Stimulated activated naive CD4-positive, alpha-beta T cell treated with Interleukin-2 at 50 U/mL for 16 hours (primary cell): ENCODE measurements at regions not wholly inside any gene's neighbourhood (a gene's known extent, or its start where the extent isn't known, plus 50 kb on each side); places are given as distances from the start of the nearest gene placed in this dataset.

Experiments
- DNase-seq: peaks from one replicate; lab custom pipeline; 2025; lab: John Stamatoyannopoulos, UW

DNA sequence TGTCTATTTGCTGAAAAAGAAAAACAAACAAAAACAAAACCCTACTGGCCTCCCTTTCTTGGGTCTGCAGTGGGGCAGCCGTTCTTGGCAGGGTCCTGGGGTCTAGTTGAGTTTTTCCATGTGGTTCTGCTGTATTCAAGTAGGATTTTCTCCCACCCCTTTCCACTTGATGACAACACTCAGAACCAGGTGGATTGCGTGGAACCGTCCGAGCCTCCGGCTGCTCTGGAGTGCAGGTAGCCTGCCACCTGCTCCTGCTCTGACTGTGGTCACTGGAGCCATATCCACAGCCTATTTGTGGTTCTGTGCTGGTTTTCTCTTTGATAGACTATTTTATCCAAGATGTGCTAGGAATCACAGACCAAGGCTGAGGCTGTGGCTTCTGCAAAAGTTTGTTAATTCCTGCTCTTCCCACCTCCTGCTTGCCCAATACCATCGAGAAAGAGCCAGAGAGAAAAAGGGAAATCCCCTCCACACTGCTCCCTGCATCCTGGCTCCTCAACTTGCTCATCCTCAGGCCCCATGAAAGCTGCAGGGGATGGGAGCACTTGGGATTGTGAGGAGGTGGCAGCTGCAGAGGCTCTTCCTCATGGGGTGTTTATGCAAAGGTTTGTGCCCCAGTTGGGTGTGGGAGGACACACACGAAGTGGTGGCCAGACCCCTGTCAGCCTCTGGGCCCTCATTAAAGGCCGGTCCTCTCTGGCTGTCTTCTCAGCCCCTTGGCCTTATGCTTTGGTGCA lies 377.8 kb upstream of the TNRC6C start:
- DNase-seq = no peak

GRCh38 chr17:77581480-77581879 lies 377.0 kb upstream of the TNRC6C start:
- no peak for DNase-seq

DNA sequence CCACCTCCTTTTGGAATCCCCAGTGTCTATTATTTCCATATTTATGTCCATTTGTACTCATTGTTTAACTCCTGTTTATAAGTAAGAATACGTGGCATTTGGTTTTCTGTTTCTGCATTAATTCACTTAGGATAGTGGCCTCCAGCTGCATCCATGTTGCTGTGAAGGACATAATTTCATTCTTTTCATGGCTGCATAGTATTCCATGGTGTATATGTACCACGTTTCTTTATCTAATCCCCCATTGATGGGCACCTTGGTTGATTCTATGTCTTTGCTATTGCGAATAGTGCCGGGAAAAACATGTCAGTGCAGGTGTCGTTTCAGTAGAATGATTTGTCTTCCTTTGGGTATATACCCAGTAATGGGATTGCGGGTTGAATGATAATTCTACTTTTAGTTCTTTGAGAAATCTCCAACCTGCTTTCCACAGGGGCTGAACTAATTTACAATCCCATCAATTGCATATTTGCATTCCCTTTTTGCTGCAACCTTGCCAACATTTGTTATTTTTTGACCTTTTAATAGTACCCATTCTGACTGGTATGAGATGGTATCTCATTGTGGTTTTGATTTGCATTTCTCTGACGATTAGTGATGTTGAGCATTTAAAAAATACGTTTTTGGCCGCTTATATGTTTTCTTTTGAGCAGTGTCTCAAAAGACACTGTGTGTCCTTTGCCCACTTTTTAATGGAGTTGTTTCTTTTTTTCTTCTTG lies 373.2 kb upstream of the TNRC6C start:
- no peak for DNase-seq

- no peak for DNase-seq
Measured at GRCh38 chr17:77590951-77591735, 367.4 kb upstream of the TNRC6C start.

DNA sequence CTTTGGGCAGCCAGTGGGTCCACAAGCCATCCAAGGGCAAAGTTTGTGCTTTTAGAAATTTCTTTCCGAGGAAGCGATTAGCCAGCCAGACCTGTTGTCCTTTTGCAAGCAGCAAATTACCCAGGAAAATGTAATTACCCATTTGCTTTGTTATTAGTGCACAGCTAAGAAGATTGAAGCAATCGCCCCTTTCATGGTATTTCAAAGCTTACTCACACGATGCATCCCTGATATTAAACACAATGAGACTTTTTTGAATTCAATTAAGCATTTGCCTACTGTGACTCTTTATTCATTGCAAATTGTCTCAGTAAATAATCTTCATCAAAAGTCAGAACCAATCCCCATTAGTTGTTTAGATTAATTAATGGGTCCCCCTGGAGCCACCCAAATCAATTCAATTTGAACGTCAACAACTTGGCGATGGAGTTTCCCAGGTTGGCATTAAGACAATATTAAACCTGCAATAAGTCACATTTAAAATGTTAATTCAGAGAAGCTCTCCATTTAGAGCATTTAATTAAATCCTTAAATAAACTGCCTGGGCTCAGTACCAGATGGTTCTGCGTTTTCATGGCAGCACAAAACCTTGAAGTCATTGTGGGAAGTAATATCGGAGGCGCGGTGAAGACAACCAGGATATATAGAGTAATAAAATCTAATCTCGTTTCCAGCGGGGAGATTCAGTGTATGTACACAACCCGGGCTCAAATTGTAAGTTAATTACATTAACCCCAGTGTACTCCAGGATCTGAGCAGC lies 366.2 kb upstream of the TNRC6C start:
- DNase-seq = no peak

GRCh38 chr17:77593081-77593480 lies 365.4 kb upstream of the TNRC6C start:
- DNase-seq = no peak

DNA sequence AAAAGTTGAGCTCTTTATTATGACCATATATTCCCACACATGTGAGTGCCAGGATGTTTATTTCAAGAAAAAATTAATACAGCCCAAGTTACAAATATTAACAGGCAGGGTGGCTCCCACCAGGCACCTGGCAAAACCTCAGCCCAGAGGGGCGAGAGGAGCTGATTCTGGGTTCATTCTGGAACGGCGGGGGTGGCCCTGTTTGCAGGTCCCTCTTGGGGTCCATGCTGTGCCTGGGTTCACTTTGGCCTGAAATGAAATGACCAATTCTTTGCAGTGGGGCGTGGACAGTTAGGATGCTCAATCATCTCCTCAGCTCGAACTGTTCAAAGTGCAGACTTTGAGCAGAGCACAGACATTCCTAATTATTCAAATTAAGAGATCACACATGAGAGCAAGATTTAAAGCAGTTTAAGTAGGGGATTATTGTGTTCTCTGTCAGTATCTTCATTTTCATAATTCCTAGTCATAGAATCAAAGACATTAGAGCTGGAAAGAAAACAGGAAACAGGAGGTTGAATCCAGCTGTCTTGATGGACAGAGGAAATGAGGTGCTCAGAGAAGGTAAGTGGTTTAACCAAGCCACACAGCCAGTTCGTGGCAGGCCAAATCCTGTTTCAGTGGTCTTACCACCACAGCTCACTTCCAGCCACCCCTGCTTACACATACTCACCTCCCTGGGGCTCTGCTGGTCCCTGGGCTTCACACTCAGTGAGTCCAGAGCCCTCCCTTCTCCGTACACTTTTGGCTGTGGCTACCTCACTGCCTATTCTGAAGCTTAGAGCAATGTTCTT lies 363.9 kb upstream of the TNRC6C start:
- DNase-seq = no peak

GRCh38 chr17:77596491-77597417 lies 361.7 kb upstream of the TNRC6C start:
- no peak for DNase-seq

- no peak for DNase-seq
Measured at GRCh38 chr17:77597418-77598240, 360.9 kb upstream of the TNRC6C start.

DNA sequence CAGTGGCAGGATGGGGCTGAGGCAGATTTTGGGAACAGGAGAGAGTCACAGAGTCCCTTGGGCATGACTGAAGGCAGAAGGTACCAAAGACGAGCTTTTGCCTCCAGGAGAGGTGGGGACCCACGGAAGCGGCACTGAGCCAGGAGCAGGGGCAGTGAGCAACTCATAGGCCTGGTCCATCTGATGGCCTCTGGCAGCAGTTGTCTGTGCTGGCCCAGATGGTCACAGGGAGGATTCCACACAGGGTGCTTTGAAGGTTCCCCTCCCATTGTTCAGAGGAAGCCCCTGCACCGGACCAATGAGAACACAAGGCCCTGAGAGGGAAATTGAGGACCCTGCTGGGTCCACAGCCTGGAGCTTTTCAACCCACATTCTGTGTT lies 360.3 kb upstream of the TNRC6C start:
- DNase-seq = no peak

DNA sequence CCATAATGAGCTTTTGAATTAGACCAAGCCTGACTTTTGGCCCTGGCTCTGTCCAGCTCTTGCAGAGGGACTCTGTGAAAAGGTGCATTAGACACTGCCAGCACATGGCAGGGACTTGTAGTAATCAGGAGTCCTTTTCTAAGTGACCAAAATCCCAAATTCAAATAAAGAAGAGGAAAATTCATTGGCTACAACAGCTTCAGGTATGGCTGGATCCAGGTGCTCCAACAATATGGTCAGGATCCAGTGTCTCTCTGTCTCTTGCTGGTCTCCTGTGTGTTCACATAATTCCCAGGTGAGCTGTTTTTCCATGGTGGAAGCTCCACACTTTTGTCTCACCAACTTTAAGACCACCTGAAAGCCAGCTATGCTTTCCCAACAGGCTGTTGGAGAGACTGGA lies 358.8 kb upstream of the TNRC6C start:
- no peak for DNase-seq

GRCh38 chr17:77600346-77600745 lies 358.2 kb upstream of the TNRC6C start:
- no peak for DNase-seq

GRCh38 chr17:77601054-77601979 lies 357.2 kb upstream of the TNRC6C start:
- DNase-seq = no peak

DNA sequence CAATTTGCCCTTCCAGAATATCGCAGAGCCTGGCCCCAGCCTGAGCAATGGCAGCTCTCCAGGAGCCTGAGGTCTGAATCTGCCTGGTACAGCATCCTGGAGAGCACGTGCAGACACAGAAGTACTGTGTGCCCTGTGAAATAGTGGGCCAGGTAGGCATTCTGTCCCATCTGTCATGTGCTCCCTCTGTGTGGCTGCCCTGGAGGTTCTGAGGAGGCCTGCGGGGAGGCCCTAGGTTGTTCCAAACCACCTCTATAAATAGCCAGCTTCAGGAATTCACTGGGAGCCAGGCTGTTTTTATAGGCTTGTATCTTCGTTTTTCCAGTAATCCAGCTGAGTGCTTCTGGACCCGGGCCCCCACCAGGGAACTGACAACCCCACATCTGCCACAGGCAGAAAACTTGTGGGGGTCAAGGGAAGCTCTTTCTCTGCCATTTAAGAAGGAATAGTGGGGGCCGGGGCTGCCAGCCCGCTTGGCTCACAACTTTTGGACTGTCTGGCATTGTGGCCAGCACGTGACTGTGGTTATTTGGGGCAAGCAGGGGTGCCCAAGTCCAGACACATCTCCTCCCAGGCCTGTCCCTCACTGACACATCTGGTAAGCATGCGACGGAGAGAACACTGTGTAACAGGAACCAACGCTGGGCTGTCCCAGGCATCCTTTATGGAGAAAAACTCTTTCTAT lies 356.3 kb upstream of the TNRC6C start:
- no peak for DNase-seq

DNA sequence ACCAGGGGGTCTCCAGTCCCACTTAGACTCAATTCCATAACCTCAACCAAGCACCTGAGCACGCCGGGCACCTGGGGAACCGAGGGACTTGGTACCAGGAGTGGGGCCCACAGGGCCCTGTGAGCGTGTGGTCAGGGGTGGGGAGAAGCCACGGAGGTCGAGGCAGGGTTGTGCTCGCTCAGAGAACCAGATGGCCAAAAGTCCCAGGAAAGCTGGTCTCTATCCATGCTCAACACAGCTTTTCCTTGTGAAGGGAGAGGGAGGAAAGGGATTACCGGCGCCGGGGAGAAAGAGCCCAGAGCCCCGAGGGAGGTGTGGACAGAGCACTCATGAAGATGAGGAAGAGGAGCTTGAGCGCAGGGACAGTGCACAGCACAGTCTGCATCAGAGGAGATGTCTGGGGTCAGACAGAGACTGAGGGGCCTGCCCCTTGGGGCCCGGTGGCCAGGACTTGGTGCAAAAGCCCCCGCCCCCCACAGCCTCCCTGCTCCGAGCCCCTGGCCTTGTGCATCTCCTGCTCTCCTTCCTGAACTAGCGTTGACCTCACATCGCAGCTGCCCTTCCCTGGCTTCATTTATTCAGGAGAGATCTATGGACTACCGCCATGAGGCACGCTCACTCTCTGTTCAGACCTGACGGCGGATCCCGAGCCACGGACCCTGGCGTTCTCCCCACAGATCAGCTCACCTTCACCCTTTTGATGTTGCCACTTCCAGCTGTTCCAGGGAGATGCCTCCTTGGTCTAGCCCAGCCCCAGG lies 355.4 kb upstream of the TNRC6C start:
- no peak for DNase-seq

DNA sequence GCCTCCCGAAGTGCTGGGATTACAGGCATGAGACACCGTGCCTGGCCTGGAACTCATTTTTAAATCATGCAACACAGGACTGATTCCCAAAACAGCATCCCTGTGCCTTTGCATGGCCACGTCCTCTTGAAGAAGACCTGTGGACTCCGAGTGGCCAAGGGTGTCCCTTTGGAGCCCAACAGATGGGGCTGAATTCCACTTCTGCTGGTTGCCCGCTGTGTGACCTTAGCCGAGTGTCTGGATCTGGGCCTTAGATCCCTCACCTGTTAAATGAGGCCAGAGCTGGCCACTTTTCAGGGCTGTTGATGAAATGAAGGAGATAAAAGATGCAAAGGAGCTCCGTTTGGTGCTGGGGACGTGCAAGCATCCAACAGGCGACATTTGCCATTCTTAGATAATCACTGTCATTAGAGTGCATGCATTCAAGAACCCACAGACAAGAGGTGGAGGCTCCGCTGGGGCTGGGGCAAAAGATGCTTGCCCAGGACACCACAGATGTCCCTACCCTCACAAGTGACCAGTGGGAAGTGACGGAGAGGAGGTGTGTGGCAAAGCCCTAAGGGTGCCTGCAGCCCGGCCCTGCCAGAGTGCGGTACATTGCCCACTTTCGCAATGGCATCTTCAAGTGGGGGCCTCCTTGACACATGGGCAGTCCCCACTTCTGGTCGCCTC lies 354.1 kb upstream of the TNRC6C start:
- DNase-seq = no peak
